Stimulated activated CD4-positive, alpha-beta T cell treated with anti-CD3 and anti-CD28 coated beads, Interleukin-15, amount 100 ng/mL, for 1 hour (primary cell): ENCODE measurements at regions not wholly inside any gene's neighbourhood (a gene's known extent, or its start where the extent isn't known, plus 50 kb on each side); places are given as distances from the start of the nearest gene placed in this dataset.

Experiments used
- DNase-seq, 2 donors: peaks; one replicate each; pipeline ENCODE4 v3.0.0-alpha.2; 2020; ENCODE audit warnings: low read depth in 1 of 2, low spot score in 1 of 2

DNA sequence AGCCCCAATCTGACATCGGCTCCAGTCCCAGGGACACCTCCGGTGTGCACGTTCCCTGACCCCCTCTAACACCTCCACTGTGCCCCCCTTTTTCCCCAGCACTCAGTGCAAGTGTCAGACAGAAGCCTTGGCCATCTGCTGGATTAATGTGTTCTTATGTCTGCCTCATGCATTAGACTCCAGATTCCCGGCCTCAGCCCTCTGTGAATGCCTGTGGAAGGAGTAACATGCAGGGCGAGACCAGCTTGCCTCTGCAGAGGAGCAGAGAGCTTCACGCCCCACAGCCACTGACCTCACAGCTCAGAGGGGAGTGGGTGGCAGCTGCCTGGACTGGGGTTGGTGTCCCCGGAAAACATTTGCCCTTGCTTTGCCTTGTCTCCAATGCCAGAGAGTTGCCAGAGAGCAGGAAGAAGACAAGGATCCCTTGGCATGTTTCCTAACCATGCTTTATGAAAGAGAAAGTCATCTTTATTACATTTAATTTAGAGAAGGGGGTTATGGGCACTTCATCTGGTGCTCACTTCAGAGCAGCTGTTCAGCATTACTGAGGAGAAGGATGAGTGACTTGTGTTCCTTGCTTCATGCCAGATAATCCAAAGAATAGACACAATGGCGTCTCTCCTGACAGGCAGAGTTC, 91.6 kb upstream of the CXCL12 start:
- DNase-seq = no peak

GRCh38 chr10:44477046-44477425, 92.1 kb upstream of the CXCL12 start:
- DNase-seq = no peak

DNA sequence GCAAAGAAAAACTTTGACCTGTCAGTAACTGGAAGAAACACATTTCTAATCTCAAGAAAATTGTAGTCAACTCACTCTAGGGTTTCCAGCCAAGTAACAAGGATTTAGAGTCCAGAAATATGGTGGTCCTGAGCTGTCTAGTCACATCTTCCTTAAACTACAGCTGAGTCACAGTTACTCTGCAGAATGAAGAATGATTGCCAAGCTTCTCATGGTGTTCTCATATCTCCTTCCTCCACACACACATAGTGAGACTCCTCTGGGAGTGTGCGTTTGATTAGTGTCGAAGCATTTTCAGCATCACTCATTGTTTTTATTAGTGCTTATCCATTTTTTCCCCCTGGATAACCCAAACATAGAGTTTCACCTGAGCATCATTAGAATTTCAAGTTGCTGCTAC, 93.1 kb upstream of the CXCL12 start:
- no peak for DNase-seq

DNA sequence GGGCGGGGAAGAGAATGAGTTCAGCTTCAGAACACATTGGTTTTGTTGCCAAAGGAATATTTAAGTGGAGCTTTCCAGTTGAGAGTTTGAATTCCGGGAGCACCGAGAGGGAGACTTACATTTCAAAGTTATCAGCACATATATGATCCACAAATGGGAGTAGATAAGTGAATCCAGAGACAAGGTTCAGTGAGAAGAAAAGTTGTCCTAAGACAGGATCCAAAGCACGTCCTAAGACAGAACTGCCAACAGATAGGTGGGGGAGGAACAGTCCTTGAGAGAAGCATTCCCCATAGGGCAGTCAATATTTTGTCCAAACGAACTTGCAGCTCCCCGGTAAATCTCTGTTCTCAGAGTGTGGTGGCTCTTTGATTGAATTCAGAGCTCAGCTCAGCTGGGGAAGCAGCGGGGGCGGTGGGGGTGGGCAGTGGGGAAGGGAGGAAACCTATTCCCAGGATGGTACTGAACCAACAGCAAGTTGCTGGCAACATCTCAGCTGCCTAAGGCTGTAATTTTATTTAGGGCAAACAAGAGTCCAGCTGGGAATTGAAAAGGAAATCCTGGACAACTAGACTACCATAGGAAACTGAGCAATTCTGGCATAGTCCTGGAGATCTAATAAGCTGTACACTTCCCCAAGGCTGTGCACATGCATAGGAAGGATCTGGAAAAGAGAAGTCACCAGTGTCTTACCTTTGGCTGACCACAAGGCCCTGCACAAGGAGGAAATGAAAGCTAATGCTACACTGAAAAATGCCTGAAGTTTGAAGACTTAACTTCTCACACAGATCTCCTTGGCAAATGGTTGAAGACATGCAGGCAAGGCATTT, 94.2 kb upstream of the CXCL12 start:
- no peak for DNase-seq

DNA sequence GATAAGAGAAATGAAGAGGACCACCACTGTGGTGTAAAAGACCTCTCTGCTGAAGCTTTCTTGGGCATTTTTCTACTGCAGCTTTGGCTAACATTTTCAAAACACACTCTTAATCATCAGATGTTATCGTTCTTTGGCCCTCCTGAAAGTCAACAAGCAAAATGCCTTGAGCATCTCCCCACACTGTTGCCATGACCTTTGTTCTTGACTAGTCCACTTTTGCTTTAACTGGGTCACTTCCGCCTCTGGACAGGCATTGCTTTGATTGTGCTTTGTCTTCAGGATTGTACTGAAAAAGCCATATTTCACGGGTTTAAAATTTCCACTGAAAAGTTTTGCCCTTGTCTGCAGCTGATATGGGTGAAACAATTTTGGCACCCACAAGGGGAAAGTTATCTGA, 107.8 kb upstream of the CXCL12 start:
- no peak for DNase-seq

GRCh38 chr10:44498222-44498621, 113.3 kb upstream of the CXCL12 start:
- DNase-seq = no peak

GRCh38 chr10:44500451-44500850, 115.6 kb upstream of the CXCL12 start:
- no peak for DNase-seq

- DNase-seq = no peak
These were observed 121.5 kb upstream of the CXCL12 start for GRCh38 chr10:44506386-44506785.

- DNase-seq = no peak
These were observed 125.7 kb upstream of the CXCL12 start for GRCh38 chr10:44510379-44511115.

DNA sequence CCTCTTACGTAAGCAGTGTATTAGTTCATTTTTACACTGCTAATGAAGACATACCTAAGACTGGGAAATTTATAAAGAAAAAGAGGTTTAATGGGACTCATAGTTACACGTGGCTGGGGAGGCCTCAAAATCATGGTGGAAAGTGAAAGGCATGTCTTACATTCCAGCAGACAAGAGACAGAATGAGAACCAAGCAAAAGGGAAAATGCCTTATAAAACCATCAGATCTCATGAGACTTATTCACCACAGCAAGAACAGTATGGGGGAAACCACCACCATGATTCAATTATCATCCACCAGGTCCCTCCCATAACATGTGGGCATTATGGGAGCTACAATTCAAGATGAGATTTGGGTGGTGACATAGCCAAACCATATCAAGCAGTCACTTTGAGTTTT, 126.3 kb upstream of the CXCL12 start:
- no peak for DNase-seq

DNA sequence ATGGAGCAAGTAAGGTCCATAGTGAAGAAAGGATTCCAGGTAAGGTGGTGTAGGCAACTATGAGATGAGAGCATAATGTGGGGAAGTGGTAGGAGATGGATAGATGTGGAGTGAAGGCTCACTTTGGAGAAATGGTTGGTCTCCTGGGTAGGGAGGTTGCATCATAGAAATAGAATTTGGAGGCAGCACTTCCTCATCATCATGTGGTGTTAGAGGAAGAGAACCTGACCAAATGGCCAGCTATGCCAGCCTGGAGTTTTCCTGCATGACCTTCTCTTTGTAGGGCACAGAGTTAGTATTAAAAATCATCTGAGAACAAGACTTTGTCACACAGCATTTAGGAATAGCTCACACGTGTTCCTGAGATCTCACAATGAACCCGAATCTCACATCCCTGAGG, 126.7 kb upstream of the CXCL12 start:
- no peak for DNase-seq

DNA sequence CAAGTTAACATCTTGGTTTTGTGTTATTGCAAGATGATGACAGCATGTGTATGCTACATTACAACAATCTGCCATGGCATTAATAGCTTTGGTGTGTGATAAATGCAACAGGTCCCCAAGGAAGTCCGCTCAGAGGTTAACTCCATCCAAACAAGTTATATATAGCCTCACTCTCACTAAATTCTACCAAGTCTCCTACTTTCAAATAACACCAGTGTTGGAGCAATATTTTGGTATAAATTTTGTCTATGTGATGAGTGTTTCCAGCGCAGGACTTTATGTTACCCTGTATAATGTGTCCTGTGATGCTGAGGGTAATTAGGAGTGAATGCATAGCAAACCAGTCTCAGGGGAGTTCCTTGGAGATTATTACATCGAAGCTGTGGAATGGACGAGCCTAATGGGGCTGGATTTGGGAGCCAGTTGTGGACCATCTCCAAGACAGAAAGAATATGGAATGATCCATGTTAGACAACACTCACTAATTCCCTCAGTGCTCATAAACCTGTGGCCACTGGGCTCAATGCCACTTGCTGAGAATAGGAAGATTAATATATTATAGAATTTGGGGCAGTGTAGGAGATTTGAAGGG, 127.6 kb upstream of the CXCL12 start:
- DNase-seq = no peak

DNA sequence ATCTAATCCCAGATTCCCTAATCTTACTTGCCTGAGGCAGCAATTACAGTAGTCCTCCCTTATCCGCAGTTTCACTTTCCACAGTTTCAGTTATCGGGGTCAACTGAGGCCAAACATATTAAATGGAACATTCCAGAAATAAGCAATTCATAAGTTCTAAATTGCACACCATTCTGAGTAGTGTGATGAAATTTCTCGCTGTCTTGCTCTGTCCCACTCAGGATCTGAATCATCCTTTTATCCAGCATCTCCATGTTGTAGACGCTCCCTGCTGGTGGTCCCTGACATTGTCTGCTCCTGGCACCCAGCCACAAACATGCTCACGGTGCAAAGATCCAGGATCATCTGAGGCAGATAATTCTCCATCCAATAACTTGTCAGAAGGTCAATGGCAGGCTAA, 128.7 kb upstream of the CXCL12 start:
- DNase-seq = no peak

GRCh38 chr10:44516891-44517290, 132.0 kb upstream of the CXCL12 start:
- no peak for DNase-seq

- no peak for DNase-seq
These were observed 132.7 kb upstream of the CXCL12 start for GRCh38 chr10:44517635-44518034.

DNA sequence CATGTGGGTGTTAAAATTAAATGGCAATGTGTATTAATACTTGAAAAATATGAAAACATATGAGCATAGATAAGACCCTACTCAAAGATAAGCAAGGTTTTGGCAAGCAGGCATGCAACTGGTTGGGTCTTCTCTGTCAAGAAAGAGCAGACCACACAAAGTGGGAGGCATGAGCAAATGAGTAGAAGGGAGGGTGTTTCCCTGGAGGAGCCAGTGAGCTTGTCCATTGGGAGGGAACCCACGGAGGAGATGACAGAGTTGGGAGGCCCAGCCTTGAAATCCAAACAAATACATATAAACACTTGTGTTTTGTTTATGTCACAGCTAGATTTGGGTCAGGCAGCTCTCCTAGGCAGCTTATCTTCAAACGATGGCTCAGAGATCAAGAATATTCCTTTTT, 134.5 kb upstream of the CXCL12 start:
- DNase-seq = no peak

DNA sequence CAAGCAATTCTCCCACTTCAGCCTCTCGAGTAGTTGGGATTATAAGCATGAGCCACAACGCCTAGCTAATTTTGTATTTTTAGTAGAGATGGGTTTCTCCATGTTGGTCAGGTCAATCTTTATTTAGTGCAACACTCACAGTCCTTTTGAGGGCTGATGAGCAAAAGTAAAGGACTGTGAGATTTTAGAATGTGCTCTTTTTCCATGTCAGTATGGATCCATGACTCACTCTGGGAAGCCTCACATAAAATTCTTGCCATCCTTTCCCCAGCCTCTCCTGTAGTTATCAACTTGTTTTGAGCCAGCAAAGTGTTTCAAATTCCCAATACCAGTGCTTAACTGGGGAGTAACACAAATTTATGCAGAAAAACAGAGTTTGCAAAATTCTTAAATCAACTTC, 135.8 kb upstream of the CXCL12 start:
- no peak for DNase-seq

- DNase-seq = no peak
These were observed 154.3 kb upstream of the CXCL12 start for GRCh38 chr10:44539178-44539577.

GRCh38 chr10:44552726-44553125, 167.8 kb upstream of the CXCL12 start:
- DNase-seq = no peak

- no peak for DNase-seq
These were observed 172.8 kb upstream of the CXCL12 start for GRCh38 chr10:44557596-44558191.

GRCh38 chr10:44558521-44558920, 173.6 kb upstream of the CXCL12 start:
- no peak for DNase-seq
